ENCODE measurements at regions not wholly inside any gene's neighbourhood (a gene's known extent, or its start where the extent isn't known, plus 50 kb on each side); places are given as distances from the start of the nearest gene placed in this dataset.
A peak's percentile ranks its signal among the peaks of the same experiment; 100 is the strongest.

GRCh38 chr11:33420959-33421566, 163.9 kb downstream of the HIPK3 start:
- peaks cover 6 to 7% of the 10 kb centered on the region in 2 donors for H3K27me3 ChIP-seq (ENCODE audit: control insufficient read depth in 2 of 2, insufficient read depth in 2 of 2, low read length in 2 of 2)
- 100% methylated on average over 1 of the region's 4 CpGs for WGBS (ENCODE audit: insufficient coverage)
- no peaks in the 10 kb centered on the region for H3K36me3 ChIP-seq (replicated peaks in 1 of 2; ENCODE audit: control insufficient read depth in 1 of 2, insufficient read depth in 2 of 2, low read length in 2 of 2)
- no peak overlapping the region for H3K9ac ChIP-seq (ENCODE audit: insufficient read depth, low read length, poor library complexity, severe bottlenecking)
- H3K4me1 ChIP-seq (ENCODE audit: control insufficient read depth in 1 of 2, insufficient read depth in 2 of 2, low read length in 2 of 2): no peaks in the 10 kb centered on the region
- Mint-ChIP-seq H3K27ac (peak overlapping the region in 1 of 7 donors; percentile 31), H3K4me3 (no peak overlapping the region), H3K4me1 (peaks cover under 1% of the 10 kb centered on the region), H3K27me3 (ENCODE audit: low read depth in 3 of 3) (peaks cover 13 to 24% (median 20%) of the 10 kb centered on the region in 3 donors), H3K36me3 (no peaks in the 10 kb centered on the region), H3K9me3 (no peaks in the 10 kb centered on the region)
- DNase-seq: no peak
- no peak overlapping the region for H3K4me2 ChIP-seq (replicated peaks; ENCODE audit: extremely low read depth, low read length, poor library complexity, severe bottlenecking)
- no peak for TF ChIP-seq CTCF (IDR thresholded peaks at IDR 0.05)
- H3K27ac ChIP-seq (ENCODE audit: low read depth in 1 of 2, low read length in 2 of 2): no peak overlapping the region
- H2AFZ ChIP-seq (ENCODE audit: insufficient read depth, low read depth, low read length, poor library complexity, severe bottlenecking): no peak overlapping the region
- H3K4me3 ChIP-seq (replicated peaks in 1 of 3; ENCODE audit: low read depth in 2 of 3, low read length in 3 of 3): no peak overlapping the region
- H3K9me3 ChIP-seq (replicated peaks in 1 of 2; ENCODE audit: control insufficient read depth in 1 of 2, insufficient read depth in 1 of 2, low read length in 2 of 2): no peaks in the 10 kb centered on the region
- intact Hi-C loops (cut with micrococcal nuclease): no loop called here
- no peaks in the 10 kb centered on the region for H3K79me2 ChIP-seq (ENCODE audit: insufficient read depth, low read length)
- H4K20me1 ChIP-seq (ENCODE audit: insufficient read depth, low read length): no peaks in the 10 kb centered on the region

GRCh38 chr11:33419924-33420323, 162.7 kb downstream of the HIPK3 start:
- no peak overlapping the region for H3K4me3 Mint-ChIP-seq
- no CpG with 5 or more reads among the region's 4 CpGs for WGBS (ENCODE audit: insufficient coverage)
- no peak overlapping the region for H3K27ac Mint-ChIP-seq
- DNase-seq: no peak
- Histone ChIP-seq H3K9me3 (replicated peaks in 1 of 2; ENCODE audit: control insufficient read depth in 1 of 2, insufficient read depth in 1 of 2, low read length in 2 of 2) (no peaks in the 10 kb centered on the region), H3K79me2 (ENCODE audit: insufficient read depth, low read length) (no peaks in the 10 kb centered on the region), H4K20me1 (ENCODE audit: insufficient read depth, low read length) (no peaks in the 10 kb centered on the region), H3K4me1 (ENCODE audit: control insufficient read depth in 1 of 2, insufficient read depth in 2 of 2, low read length in 2 of 2) (no peaks in the 10 kb centered on the region), H2AFZ (ENCODE audit: insufficient read depth, low read depth, low read length, poor library complexity, severe bottlenecking) (no peak overlapping the region), H3K9ac (ENCODE audit: insufficient read depth, low read length, poor library complexity, severe bottlenecking) (no peak overlapping the region), H3K27me3 (ENCODE audit: control insufficient read depth in 2 of 2, insufficient read depth in 2 of 2, low read length in 2 of 2) (peaks cover 2 to 5% of the 10 kb centered on the region in 2 donors), H3K27ac (ENCODE audit: low read depth in 1 of 2, low read length in 2 of 2) (no peak overlapping the region), H3K4me2 (replicated peaks; ENCODE audit: extremely low read depth, low read length, poor library complexity, severe bottlenecking) (no peak overlapping the region), H3K36me3 (replicated peaks in 1 of 2; ENCODE audit: control insufficient read depth in 1 of 2, insufficient read depth in 2 of 2, low read length in 2 of 2) (no peaks in the 10 kb centered on the region), H3K4me3 (replicated peaks in 1 of 3; ENCODE audit: low read depth in 2 of 3, low read length in 3 of 3) (no peak overlapping the region)
- no peaks in the 10 kb centered on the region for H3K36me3 Mint-ChIP-seq
- H3K4me1 Mint-ChIP-seq: no peaks in the 10 kb centered on the region
- TF ChIP-seq CTCF (IDR thresholded peaks at IDR 0.05): no peak
- no peaks in the 10 kb centered on the region for H3K9me3 Mint-ChIP-seq
- peaks cover 14 to 28% (median 24%) of the 10 kb centered on the region in 3 donors for H3K27me3 Mint-ChIP-seq (ENCODE audit: low read depth in 3 of 3)
- intact Hi-C loops (cut with micrococcal nuclease): no loop called here
